Body of pancreas (tissue), 4 donors: ENCODE measurements at regions not wholly inside any gene's neighbourhood (a gene's known extent, or its start where the extent isn't known, plus 50 kb on each side); places are given as distances from the start of the nearest gene placed in this dataset.

Source experiments
- POLR2A ChIP-seq, 3 donors: fragments of 450-650 bp; IDR thresholded peaks; one replicate each; pipeline ENCODE4 v1.6.1; 2016; ENCODE audit warnings: antibody characterized with exemption in 3 of 3, mild to moderate bottlenecking in 2 of 3
- TF ChIP-seq, protein P1 (sequence below), 7 experiments: fragments of 450-650 bp in 4 of 7; fragments of 200-600 bp in 3 of 7; sonication (generic) in 3 of 7; IDR thresholded peaks; one replicate each; pipeline ENCODE4 v1.5.1; 2016 to 2019; ENCODE audit warnings: antibody characterized with exemption in 7 of 7

GRCh38 chr20:62575976-62576722 lies 66.2 kb upstream of the SLCO4A1 start:
- TF ChIP-seq, protein P1, sequence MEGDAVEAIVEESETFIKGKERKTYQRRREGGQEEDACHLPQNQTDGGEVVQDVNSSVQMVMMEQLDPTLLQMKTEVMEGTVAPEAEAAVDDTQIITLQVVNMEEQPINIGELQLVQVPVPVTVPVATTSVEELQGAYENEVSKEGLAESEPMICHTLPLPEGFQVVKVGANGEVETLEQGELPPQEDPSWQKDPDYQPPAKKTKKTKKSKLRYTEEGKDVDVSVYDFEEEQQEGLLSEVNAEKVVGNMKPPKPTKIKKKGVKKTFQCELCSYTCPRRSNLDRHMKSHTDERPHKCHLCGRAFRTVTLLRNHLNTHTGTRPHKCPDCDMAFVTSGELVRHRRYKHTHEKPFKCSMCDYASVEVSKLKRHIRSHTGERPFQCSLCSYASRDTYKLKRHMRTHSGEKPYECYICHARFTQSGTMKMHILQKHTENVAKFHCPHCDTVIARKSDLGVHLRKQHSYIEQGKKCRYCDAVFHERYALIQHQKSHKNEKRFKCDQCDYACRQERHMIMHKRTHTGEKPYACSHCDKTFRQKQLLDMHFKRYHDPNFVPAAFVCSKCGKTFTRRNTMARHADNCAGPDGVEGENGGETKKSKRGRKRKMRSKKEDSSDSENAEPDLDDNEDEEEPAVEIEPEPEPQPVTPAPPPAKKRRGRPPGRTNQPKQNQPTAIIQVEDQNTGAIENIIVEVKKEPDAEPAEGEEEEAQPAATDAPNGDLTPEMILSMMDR (IDR thresholded peaks at IDR 0.05) = no peak
- no peak for TF ChIP-seq POLR2A (IDR thresholded peaks at IDR 0.05)
